ENCODE measurements at regions not wholly inside any gene's neighbourhood (a gene's known extent, or its start where the extent isn't known, plus 50 kb on each side); places are given as distances from the start of the nearest gene placed in this dataset.
"Not testable (repeated sequence)": the region's sequence is repeated elsewhere in the genome, so short reads cannot be mapped to it uniquely, and the experiment has no call there.

DNA sequence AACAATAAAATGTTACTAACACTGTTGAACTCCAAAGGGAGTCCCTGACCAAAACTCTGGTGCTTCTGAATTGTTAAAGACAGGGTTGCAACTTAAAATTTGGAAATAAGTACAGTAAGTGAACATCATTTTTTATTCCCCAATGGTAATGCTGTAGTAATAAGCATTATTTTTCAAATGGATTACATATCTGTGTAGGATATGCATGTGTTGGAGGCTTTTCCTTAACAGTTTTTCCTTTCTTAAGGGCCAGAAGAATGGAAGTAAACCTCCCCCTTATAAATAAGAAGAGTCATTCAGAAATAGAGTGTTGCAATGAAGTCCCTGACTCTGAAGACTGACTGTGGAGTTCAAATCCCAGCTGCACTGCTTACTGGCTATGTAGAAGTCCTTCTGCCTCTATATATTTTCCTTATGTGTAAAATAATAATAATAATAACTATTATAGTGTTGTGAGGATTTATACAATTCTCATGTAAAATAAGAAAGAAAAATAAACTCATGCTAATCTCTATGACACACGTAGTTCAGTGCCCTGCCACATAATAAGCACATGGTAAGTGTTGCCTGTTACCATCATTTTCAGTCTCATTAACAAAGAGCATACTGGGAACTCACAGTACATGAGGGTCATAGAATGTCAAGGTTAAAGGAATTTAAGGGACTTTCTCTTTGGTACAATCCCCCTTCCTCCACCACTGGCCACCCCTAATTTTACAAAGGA lies 129.8 kb upstream of the SMLR1 start:
- DNase-seq: no peak
- Histone ChIP-seq H3K4me3 (no peak overlapping the region), H3K9me3 (no peaks in the 10 kb centered on the region), H3K36me3 (no peaks in the 10 kb centered on the region), H3K27ac (peak overlapping the region in 1 of 2 donors; percentile 8), H3K27me3 (no peaks in the 10 kb centered on the region), H3K4me1 (no peaks in the 10 kb centered on the region)
- intact Hi-C loops (cut with DNase I; ENCODE audit: low total_unique reads): no loop called here
- TF ChIP-seq, protein P1, sequence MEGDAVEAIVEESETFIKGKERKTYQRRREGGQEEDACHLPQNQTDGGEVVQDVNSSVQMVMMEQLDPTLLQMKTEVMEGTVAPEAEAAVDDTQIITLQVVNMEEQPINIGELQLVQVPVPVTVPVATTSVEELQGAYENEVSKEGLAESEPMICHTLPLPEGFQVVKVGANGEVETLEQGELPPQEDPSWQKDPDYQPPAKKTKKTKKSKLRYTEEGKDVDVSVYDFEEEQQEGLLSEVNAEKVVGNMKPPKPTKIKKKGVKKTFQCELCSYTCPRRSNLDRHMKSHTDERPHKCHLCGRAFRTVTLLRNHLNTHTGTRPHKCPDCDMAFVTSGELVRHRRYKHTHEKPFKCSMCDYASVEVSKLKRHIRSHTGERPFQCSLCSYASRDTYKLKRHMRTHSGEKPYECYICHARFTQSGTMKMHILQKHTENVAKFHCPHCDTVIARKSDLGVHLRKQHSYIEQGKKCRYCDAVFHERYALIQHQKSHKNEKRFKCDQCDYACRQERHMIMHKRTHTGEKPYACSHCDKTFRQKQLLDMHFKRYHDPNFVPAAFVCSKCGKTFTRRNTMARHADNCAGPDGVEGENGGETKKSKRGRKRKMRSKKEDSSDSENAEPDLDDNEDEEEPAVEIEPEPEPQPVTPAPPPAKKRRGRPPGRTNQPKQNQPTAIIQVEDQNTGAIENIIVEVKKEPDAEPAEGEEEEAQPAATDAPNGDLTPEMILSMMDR (IDR thresholded peaks at IDR 0.05): no peak
- no peak for TF ChIP-seq POLR2A (IDR thresholded peaks at IDR 0.05)

DNA sequence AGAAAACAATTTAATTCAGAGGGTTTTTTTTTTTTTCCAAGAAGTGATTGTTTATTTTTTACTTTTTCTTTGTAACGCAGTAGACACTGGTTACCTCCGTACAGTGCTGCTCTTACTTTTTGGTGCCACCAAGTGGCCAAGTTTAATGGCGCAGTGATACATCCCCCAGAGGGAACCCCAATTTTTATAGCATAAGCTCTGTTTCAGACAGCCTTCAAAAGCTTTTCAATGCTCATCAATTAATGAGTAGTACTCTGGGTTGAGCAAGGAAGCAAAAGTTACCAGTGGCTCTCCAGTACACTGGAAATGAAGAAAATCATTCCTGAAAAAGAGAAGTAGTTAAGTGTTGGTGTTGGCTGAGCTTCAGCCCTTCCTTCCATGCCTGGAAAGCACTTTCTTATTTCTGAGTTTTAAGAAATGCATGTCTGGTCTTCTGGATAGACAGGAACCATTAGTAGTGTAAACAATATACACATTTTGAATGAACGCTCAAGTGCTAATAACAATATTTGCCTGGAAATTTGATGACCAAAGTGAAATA lies 129.1 kb upstream of the SMLR1 start:
- Histone ChIP-seq H3K27ac (peak overlapping the region in 1 of 2 donors; percentile 8), H3K27me3 (no peaks in the 10 kb centered on the region), H3K36me3 (no peaks in the 10 kb centered on the region), H3K9me3 (no peaks in the 10 kb centered on the region), H3K4me3 (no peak overlapping the region), H3K4me1 (no peaks in the 10 kb centered on the region)
- DNase-seq: peak; percentile 52 to 57
- intact Hi-C loops (cut with DNase I; ENCODE audit: low total_unique reads): no loop called here
- TF ChIP-seq, protein P1 (IDR thresholded peaks at IDR 0.05): peak; percentile 62 to 69 (median 64)
- no peak for TF ChIP-seq POLR2A (IDR thresholded peaks at IDR 0.05)

DNA sequence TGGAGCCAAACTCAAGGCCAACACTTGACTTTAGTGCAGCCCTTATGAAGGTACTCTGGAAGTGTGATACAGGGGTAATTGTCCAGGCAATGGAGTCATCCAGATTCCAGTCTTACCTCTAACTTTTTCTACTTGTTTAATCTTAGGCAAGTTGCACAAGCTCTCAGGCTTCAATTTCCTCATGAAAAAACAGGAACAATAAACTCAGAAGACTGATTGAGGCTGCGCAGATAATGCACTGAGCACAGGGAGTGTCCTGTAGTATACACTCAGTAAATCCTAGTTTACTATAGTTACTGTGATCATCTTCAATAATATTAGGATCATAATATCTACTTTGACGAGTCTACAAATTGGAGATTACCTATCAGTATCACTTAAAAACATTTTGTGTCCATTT lies 127.5 kb upstream of the SMLR1 start:
- Histone ChIP-seq H3K4me1 (no peaks in the 10 kb centered on the region), H3K27me3 (no peaks in the 10 kb centered on the region), H3K27ac (no peak overlapping the region), H3K4me3 (no peak overlapping the region), H3K36me3 (no peaks in the 10 kb centered on the region), H3K9me3 (no peaks in the 10 kb centered on the region)
- no peak for DNase-seq
- intact Hi-C loops (cut with DNase I; ENCODE audit: low total_unique reads): no loop called here
- TF ChIP-seq, protein P1 (IDR thresholded peaks at IDR 0.05): no peak
- TF ChIP-seq POLR2A (IDR thresholded peaks at IDR 0.05): no peak

DNA sequence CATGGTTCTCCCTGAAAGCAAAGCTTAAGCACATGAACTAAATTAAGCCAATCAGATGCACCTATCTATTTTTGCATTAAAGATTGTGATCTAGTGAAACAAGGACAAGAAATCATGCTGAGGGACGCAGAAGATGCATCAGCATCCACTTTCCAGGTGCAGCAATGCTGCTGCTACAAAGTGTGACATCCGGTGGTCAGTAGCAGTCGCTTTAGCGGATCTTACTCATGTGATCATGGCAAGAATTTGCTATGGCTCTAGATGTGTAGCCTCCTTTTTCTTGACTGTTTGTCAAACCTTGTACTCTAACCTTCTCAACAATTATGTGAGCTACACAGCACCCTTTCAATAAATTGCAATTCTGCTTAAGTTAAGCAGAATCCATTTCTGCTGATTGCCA lies 126.8 kb upstream of the SMLR1 start:
- no peaks in the 10 kb centered on the region for H3K27me3 ChIP-seq
- no peaks in the 10 kb centered on the region for H3K4me1 ChIP-seq
- no peak for DNase-seq
- H3K4me3 ChIP-seq: no peak overlapping the region
- no peaks in the 10 kb centered on the region for H3K9me3 ChIP-seq
- intact Hi-C loops (cut with DNase I; ENCODE audit: low total_unique reads): no loop called here
- TF ChIP-seq, protein P1 (IDR thresholded peaks at IDR 0.05): no peak
- TF ChIP-seq POLR2A (IDR thresholded peaks at IDR 0.05): no peak
- no peak overlapping the region for H3K27ac ChIP-seq
- no peaks in the 10 kb centered on the region for H3K36me3 ChIP-seq

DNA sequence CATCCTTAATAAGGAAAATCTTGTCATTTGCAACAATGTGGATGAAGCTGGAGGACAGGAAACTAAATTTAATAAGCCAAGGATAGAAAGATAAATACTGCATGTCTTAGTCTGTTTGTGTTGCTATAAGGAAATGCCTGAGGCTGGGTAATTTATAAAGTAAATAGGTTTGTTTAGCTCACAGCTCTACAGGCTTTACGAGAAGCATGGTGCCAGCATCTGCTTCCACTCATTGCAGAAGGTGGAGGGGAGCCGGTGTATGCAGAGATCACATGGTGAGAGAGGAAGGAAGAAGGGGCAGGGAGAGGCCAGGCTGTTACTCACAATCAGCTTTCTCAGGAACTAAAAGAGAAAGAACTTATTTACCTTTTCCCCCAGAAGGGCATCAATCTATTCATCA lies 118.9 kb upstream of the SMLR1 start:
- H3K27ac ChIP-seq: no peak overlapping the region
- TF ChIP-seq, protein P1 (IDR thresholded peaks at IDR 0.05): no peak
- no peak for TF ChIP-seq POLR2A (IDR thresholded peaks at IDR 0.05)
- intact Hi-C loops (cut with DNase I; ENCODE audit: low total_unique reads): no loop called here
- H3K27me3 ChIP-seq: no peaks in the 10 kb centered on the region
- no peak overlapping the region for H3K4me3 ChIP-seq
- H3K4me1 ChIP-seq: no peaks in the 10 kb centered on the region
- no peaks in the 10 kb centered on the region for H3K9me3 ChIP-seq
- DNase-seq: no peak
- no peaks in the 10 kb centered on the region for H3K36me3 ChIP-seq

DNA sequence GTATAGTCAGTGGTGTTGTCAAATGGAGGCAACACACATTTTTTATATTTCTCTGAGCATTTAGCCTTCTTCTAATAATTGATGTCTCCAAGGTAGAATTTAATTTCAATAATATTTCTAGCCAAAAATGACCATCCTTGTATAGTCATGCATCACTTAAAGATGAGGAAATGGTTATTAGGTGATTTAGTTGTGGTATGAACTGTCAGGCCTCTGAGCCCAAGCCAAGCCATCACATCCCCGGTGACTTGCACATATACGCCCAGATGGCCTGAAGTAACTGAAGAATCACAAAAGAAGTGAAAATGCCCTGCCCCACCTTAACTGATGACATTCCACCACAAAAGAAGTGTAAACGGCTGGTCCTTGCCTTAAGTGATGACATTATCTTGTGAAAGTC lies 115.6 kb upstream of the SMLR1 start:
- intact Hi-C loops (cut with DNase I; ENCODE audit: low total_unique reads); H3K4me3 ChIP-seq: not testable (repeated sequence)

More for the DNA sequence above, 115.6 kb upstream of the SMLR1 start:
- not testable (repeated sequence) for H3K9me3 ChIP-seq, H3K27me3 ChIP-seq, H3K36me3 ChIP-seq, DNase-seq, H3K27ac ChIP-seq, H3K4me1 ChIP-seq

Data from uterus (tissue), 3 donors.